ENCODE measurements at regions not wholly inside any gene's neighbourhood (a gene's known extent, or its start where the extent isn't known, plus 50 kb on each side); places are given as distances from the start of the nearest gene placed in this dataset.
A peak's percentile ranks its signal among the peaks of the same experiment; 100 is the strongest.

DNA sequence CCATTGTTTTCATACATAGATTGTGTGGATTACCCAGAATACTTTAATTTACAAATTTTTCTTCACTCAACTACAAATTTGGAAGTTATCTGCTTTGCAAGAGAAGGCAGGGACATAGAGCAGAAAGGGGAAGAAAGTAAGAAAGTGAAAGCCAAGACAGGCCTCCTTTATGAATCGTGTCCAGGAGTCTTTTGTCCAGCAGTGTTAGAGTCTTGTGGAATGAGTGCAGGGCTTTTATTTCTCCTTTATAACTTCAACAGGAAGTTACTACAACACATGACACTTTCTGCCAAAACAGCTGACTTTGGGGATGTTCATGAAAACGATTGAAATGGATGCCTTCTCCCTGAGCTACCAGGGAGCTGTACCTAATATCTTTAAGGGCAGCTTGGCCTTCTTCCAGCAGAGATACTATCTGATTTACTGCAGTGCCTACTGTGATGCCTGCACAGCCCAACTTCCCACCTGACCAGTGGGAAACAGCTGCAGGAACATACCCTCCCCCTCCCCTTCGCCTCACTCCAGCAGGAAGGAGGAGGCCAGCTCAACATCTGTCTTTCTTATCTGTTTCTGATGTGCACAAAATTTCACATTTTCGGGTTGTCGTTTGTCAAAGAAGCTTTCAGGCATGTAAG, 557.7 kb upstream of the SLIT2 start:
- DNase-seq = no peak

DNA sequence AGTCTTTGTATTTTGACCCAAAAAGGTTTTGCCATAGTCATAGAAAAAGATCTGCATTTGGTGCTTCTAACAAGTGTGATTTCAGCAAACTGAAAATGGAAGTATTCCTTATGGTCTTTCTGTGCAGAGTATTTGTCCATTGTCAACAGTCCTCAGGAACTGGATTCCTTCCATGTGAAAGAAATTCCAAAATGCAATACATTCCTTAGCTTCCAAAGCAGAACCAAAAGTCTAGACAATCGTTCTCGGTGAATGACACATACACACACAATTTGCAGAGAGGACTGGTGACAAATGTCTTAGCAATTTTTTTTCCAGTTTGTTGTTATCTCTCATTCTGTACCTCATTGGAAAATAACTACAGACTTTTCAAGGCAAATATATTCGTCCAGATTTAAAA, 562.2 kb upstream of the SLIT2 start:
- DNase-seq = no peak

GRCh38 chr4:19686456-19686855, 565.2 kb upstream of the SLIT2 start:
- no peak for DNase-seq

DNA sequence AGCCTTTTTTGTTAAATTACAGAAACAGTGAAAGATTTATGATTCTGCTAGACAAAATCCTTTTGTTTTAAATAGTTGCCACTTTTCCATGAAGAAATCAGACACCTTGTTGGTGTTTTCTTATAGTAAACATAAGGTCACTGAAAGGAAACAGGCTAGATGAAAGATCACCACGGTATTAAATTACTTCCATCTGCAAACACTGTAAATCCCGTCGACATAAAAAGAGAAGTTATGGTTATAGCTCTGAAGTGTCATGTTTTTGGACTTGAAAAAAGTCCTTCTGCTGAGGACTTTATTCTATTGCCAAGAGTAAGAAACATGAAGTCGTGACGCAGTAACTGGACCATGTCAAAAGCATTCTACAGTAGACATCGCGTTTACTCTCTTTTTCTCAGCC, 567.6 kb upstream of the SLIT2 start:
- DNase-seq = no peak

- no peak for DNase-seq
Observed at GRCh38 chr4:19683426-19683825, 568.3 kb upstream of the SLIT2 start.

DNA sequence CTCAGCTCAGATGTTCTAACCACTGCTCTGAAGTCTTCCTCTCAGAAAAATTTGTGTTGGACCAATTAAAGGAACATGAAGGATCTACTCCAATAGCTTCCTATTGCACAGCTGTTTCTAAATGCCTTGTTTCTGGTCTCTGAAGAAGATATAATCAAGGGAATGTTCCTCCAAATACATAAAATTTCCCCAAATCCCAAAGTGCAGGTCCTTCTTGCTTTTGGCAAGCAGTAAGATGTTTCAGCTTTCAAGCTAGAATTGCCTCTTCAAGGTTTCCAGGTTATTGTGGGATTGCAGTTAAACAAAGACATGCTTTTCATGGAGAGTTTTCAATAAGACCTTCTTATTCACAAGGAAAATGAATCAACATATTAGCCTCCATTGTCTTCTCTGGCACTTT, 574.5 kb upstream of the SLIT2 start:
- no peak for DNase-seq

- no peak for DNase-seq
Observed at GRCh38 chr4:19675172-19675811, 576.4 kb upstream of the SLIT2 start.

- DNase-seq = no peak
Observed at GRCh38 chr4:19659101-19659500, 592.6 kb upstream of the SLIT2 start.

- DNase-seq = no peak
Observed at GRCh38 chr4:19657856-19658255, 593.8 kb upstream of the SLIT2 start.

GRCh38 chr4:19655666-19656065, 596.0 kb upstream of the SLIT2 start:
- no peak for DNase-seq

- no peak for DNase-seq
Observed at GRCh38 chr4:19650903-19651864, 600.5 kb upstream of the SLIT2 start.

DNA sequence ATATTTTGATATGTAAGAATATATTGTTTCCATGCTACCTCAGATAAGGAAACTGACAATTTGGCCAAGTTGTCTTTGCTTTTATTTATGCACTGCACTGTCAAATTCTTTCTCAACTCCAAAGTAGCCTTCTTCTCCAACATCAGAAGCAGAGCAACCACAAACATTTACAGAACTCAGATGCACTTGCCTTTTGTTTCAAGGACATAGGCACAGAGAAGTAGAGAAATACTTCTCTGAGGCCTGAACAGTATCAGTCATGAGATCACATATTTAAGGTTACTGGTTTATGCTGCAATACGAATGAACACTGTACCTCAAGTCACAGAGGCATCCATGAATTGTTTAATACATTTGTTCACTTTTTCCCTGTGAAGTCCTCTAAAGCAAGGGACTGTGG, 606.1 kb upstream of the SLIT2 start:
- DNase-seq = no peak

DNA sequence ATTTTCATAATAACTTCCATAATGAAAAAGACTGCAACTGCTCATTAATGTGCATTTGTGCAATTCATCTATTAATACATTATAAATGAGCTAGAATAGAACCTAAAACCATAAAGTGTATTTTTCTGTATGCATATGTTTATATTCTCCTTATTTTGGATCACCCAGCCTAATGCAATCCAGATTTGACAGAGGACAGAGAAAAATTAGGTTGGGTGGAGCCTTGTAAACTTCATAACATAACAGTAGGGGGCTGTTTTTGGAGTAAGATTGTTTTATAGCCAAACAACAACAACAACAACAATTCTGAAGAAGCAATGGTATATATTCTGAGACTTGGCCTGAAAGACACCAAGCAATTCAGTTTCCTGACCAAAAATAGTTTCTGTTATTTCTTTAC, 615.3 kb upstream of the SLIT2 start:
- no peak for DNase-seq

DNA sequence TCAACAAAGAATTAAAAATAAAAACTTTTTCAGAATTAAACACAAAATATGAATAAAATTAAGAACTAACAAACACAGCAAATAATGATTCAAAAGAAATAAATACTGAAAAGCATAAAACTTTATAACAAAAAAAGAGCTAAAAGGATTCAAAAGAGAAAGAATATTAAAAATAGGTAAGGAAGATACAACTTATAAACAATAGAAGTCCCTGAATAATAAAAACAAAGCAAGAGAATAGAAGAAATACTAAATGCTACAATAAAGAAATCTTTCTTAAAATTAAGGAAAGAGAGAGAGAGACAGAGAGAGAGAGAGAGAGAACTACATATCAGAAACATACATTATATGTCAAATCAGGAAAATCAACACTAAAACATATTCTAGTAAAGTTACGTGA, 619.9 kb upstream of the SLIT2 start:
- no peak for DNase-seq

GRCh38 chr4:19623866-19624265, 627.8 kb upstream of the SLIT2 start:
- no peak for DNase-seq

GRCh38 chr4:19615086-19615689, 636.5 kb upstream of the SLIT2 start:
- peak; percentile 85 for DNase-seq

DNA sequence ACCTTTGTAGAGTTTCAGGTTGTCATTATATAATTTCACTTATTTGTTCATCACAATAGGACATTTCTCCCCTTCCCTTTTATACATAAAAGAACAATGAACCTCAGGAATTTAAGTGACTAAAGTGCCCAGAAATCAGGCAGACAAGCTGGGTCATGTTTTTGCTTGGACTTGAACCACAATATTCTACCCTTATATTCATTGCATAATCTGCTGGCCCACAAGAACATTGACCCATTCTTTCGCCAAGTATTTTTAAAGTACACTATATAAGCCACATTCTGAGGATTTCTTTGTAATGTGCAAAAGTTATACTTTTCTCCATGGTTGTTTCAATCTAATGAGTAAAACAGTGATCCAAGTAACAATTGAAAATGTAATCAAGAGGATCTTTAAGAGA, 637.5 kb upstream of the SLIT2 start:
- DNase-seq = no peak

- no peak for DNase-seq
Observed at GRCh38 chr4:19596342-19596741, 655.4 kb upstream of the SLIT2 start.

DNA sequence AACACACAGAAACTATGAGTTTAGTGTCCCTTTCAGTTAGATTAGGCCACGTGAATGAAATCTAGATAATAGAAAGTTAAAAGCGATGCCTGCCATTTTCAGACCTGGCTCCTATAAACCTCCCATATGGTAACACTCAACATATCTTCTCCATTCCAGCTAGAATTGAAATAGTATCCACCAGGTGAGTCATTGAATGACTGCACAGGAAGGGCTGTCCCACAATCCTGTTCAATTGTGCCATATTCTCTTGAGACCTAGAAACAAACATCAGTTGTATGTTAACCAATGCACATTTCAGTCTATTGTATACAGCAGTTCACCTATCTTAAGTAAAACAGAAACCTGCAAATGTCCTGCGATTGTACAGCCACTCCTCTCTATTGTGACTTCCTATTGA, 659.3 kb upstream of the SLIT2 start:
- DNase-seq = no peak

DNA sequence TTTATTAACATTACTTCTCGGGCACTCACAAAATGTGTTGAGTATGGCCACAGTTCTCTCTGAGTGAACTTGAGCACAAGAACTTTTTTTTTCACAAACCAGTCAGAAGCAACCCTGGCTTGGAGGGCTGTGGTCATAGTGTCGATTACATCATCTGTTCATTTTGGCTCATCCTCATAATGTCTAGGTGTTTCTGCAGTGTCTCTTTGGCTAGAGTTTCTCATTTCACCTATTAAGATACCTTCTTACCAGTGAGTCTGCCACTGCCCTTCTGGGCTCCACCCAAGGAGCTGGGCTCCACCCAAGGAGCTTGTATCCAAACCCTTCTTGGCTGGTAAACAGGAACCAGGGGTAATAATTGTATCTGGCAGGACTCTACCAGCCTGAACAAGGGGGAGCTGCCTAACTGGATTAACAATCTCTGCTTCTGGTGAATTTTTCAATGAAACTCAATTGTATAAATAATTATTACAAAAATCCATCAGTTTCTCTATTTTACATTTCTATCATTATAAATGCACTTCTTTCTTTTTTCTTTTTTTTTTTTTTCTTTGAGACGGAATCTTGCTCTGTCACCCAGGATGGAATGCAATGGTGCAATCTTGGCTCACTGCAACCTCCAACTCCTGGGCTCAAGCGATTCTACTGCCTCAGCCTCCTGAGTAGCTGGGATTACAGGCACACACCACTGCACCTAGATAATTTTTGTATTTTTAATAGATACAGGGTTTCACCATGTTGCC, 667.7 kb upstream of the SLIT2 start:
- DNase-seq = no peak

DNA sequence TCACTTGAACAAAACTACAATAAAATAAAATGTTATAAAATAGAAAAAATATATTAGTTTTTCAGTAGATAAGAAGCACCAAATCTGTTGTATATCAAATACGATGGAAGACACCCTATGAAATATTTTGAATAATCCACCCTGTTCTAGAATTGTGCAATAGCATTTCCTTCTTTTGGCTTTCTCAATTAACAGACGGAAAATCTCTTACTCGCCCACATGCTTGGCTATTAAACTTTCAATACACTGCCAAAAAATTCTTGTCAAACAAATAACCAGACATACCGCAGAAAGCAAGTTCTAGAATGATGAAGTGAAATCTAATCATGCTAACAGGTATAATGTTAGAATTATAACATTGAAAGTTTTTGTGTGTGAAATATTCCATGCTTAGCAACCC, 671.6 kb upstream of the SLIT2 start:
- DNase-seq = no peak

DNA sequence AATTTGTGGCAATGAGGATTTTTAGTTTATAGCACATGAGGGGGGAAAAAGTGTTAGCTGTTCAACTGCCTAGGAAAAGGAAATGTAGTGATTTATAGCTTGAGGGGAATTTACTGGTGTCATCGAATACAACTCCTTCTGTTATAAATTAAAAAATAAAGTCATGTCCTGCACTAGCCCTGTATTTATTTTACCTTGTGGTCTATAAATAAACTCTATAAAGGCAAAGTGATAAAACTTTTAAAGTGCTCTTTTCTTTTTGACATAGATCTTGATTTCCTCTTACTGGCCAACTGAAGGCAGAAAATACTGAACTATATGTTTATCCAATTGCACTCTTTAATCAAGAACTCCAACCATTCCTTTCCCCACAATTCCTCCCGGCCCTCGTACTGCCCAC, 672.1 kb upstream of the SLIT2 start:
- no peak for DNase-seq

DNA sequence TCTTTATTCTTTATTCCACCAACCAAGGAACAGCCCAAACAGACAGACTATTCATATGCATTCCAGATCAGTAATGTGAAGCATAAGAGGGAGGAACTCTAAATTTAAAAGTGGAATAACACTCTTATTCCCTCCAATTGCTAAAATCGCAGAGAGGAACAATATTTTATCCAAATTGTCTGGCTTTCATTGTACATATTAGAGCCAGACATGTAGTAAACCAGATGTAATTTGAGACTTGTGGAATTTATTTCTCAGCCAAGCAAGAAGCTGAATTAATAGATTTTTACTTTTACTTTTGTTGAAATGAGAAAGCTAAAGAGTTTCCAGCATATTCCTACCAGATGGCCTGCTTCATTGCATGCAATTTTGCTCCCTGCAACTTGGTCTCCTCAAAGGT, 674.6 kb upstream of the SLIT2 start:
- no peak for DNase-seq

All from NCI-H510A (cell line).